NB4 (cell line): ENCODE measurements at regions not wholly inside any gene's neighbourhood (a gene's known extent, or its start where the extent isn't known, plus 50 kb on each side); places are given as distances from the start of the nearest gene placed in this dataset.

ENCODE experiments used
- DNase-seq: peaks from one replicate; pipeline ENCODE4 v3.0.0; 2010; ENCODE audit warnings: low read depth
- H3K4me3 ChIP-seq: one replicate; pipeline ENCODE4 v1.5.1; 2011; ENCODE audit warnings: mild to moderate bottlenecking, low read depth, low read length, moderate library complexity
- CTCF ChIP-seq: IDR thresholded peaks from one replicate; pipeline ENCODE4 v1.5.1; 2012; ENCODE audit warnings: low read depth, low read length
- MAX ChIP-seq: IDR thresholded peaks from 2 replicates; pipeline ENCODE4 v1.6.1; 2011; ENCODE audit warnings: low read depth, low read length
- MYC ChIP-seq: IDR thresholded peaks from 2 replicates; pipeline ENCODE4 v1.6.1; 2011; ENCODE audit warnings: low read depth, low read length
- POLR2A ChIP-seq: IDR thresholded peaks from 2 replicates; pipeline ENCODE4 v1.6.1; 2011; ENCODE audit warnings: mild to moderate bottlenecking; ENCODE audit not compliant: insufficient read length; ENCODE audit errors: extremely low read depth

DNA sequence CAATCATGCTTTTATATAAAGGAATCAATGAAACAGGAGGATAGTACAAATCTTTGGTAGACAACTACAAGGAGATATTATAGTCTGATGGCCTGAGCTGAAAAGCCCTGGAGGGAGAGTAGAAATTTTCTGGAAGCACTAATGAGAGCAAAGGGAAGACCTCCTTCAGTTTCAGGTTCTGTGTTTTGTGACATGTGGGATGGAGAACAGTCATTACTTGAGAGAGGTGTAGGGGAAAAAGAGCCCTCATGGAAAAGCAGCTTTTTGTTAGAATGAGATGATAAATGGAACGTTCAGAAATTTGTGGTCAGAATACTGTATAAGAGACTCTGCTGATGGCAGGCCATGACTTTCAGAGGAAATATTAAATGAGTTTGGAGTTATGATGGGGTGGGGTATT is 360.6 kb upstream of the MEF2C start:
- H3K4me3 ChIP-seq: no peak overlapping the region
- no peak for TF ChIP-seq CTCF
- TF ChIP-seq MAX: no peak
- TF ChIP-seq POLR2A: no peak
- no peak for TF ChIP-seq MYC
- DNase-seq: no peak

GRCh38 chr5:89241186-89241585 is 358.2 kb upstream of the MEF2C start:
- no peak for DNase-seq
- no peak overlapping the region for H3K4me3 ChIP-seq
- TF ChIP-seq CTCF (no peak), MYC (no peak), MAX (no peak), POLR2A (no peak)

- H3K4me3 ChIP-seq: no peak overlapping the region
- no peak for TF ChIP-seq CTCF
- no peak for TF ChIP-seq MAX
- no peak for TF ChIP-seq MYC
- no peak for TF ChIP-seq POLR2A
- no peak for DNase-seq
Measured at GRCh38 chr5:89236900-89237299, 353.9 kb upstream of the MEF2C start.

DNA sequence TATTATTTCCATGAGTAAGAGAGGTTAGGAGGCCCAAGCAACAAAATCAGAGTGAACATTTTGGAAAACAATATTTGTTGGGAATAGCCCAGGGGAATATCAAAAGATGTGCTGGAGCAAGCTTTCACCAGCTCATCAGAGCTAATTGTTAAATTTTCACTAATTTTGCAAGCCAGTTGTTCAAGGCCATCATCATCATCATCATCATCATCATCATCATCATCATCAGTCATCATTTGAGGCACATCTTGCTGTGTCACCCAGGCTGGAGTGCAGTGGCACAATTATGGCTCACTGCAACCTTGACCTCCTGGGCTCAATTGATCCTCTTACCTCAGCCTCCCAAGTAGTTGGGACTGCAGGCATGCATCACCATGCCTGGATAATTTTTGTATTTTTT is 350.5 kb upstream of the MEF2C start:
- no peak for DNase-seq
- no peak for TF ChIP-seq CTCF
- no peak for TF ChIP-seq MYC
- no peak for TF ChIP-seq MAX
- no peak for TF ChIP-seq POLR2A
- H3K4me3 ChIP-seq: no peak overlapping the region

GRCh38 chr5:89232139-89232603 is 349.2 kb upstream of the MEF2C start:
- no peak for TF ChIP-seq POLR2A
- no peak for TF ChIP-seq CTCF
- no peak for TF ChIP-seq MAX
- no peak for TF ChIP-seq MYC
- no peak for DNase-seq
- no peak overlapping the region for H3K4me3 ChIP-seq

- H3K4me3 ChIP-seq: no peak overlapping the region
- no peak for DNase-seq
- TF ChIP-seq POLR2A (no peak), CTCF (no peak), MYC (no peak), MAX (no peak)
Measured at GRCh38 chr5:89230178-89230577, 347.2 kb upstream of the MEF2C start.
